ENCODE measurements at regions not wholly inside any gene's neighbourhood (a gene's known extent, or its start where the extent isn't known, plus 50 kb on each side); places are given as distances from the start of the nearest gene placed in this dataset.

DNA sequence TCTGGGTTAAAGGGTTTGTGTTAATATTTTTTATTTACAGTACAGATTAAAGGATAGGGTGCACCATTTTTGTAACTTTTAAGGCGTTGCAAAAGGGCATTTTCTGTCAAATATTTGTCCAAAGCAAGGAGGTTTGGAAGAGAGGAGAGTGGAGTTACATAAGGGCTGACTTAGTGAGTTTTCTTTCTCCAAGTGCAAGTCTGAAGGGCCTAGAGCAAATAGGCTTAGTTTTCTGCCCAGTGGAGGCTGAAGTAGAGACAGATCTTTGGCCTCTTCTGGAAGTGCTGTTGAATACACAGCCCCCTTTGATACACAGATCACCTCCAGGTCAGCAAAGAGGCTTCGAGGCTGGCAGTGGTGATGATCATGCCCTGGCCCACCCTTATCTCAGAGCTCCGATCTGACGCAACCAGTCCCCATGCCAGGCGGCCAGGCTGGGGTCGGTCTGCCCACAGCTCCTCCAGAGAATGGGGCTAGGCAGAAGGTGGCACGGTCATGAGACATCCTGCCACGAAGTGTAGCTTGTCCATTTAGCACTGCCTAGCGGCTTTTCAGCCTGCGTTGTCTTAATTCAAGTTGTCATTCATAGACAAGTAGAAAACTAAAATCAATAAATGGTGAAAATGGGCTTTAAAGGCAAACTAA is 79.5 kb upstream of the IRX3 start:
- H3K9me2 ChIP-seq (ENCODE audit: insufficient read depth) = 0 out of 2 replicates have a peak, but pooled peaks cover 2% of the 10 kb centered on the region
- no peak overlapping the region for H3K4me3 ChIP-seq
- H3F3A ChIP-seq (replicated peaks; ENCODE audit: low read depth) = no peaks in the 10 kb centered on the region
- H3K27ac Mint-ChIP-seq = no peak overlapping the region
- no peaks in the 10 kb centered on the region for H3K79me2 ChIP-seq (replicated peaks; ENCODE audit: insufficient read depth)
- peaks cover 37% of the 10 kb centered on the region for H3K4me1 Mint-ChIP-seq
- no peak overlapping the region for H3K4me2 ChIP-seq
- TF ChIP-seq ZNF331 (CRISPR knock-in tag; IDR thresholded peaks at IDR 0.05; ENCODE audit: low read depth) (no peak), STAT1 (IDR thresholded peaks at IDR 0.05; ENCODE audit: unreplicated experiment) (no peak), JUNB (IDR thresholded peaks at IDR 0.05; ENCODE audit: unreplicated experiment) (no peak), ETS1 (IDR thresholded peaks at IDR 0.05) (no peak), ZNF462 (CRISPR knock-in tag; IDR thresholded peaks at IDR 0.05) (no peak), REST (IDR thresholded peaks at IDR 0.05; ENCODE audit: unreplicated experiment) (no peak), EZH2phosphoT487 (IDR thresholded peaks at IDR 0.05; ENCODE audit: unreplicated experiment) (no peak), POLR2AphosphoS5 (IDR thresholded peaks at IDR 0.05; ENCODE audit: low read depth) (no peak), CREB1 (CRISPR knock-in tag; IDR thresholded peaks at IDR 0.05; ENCODE audit: low read depth) (no peak), NANOG (IDR thresholded peaks at IDR 0.05; ENCODE audit: borderline replicate concordance) (no peak), ZNF114 (CRISPR knock-in tag; IDR thresholded peaks at IDR 0.05) (no peak), EZH2 (IDR thresholded peaks at IDR 0.05; ENCODE audit: low read depth, unreplicated experiment) (no peak)
- TF ChIP-seq, protein P1, sequence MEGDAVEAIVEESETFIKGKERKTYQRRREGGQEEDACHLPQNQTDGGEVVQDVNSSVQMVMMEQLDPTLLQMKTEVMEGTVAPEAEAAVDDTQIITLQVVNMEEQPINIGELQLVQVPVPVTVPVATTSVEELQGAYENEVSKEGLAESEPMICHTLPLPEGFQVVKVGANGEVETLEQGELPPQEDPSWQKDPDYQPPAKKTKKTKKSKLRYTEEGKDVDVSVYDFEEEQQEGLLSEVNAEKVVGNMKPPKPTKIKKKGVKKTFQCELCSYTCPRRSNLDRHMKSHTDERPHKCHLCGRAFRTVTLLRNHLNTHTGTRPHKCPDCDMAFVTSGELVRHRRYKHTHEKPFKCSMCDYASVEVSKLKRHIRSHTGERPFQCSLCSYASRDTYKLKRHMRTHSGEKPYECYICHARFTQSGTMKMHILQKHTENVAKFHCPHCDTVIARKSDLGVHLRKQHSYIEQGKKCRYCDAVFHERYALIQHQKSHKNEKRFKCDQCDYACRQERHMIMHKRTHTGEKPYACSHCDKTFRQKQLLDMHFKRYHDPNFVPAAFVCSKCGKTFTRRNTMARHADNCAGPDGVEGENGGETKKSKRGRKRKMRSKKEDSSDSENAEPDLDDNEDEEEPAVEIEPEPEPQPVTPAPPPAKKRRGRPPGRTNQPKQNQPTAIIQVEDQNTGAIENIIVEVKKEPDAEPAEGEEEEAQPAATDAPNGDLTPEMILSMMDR (conservative IDR thresholded peaks at IDR 0.05; ENCODE audit: low read depth in 2 of 2) = no peak
- H3K4me1 ChIP-seq (ENCODE audit: insufficient read depth) = peaks cover 25% of the 10 kb centered on the region
- H3K9me3 Mint-ChIP-seq = no peaks in the 10 kb centered on the region
- peaks cover 14% of the 10 kb centered on the region for H3K27me3 Mint-ChIP-seq (ENCODE audit: insufficient read depth, low read depth, poor library complexity)
- no peak for ATAC-seq
- no peaks in the 10 kb centered on the region for H4K20me1 ChIP-seq (replicated peaks; ENCODE audit: insufficient read depth)
- H3K27ac ChIP-seq (ENCODE audit: low read depth) = no peak overlapping the region
- H2AFZ ChIP-seq = no peak overlapping the region
- H3K27me3 ChIP-seq (ENCODE audit: insufficient read depth) = no peaks in the 10 kb centered on the region
- H3K36me3 ChIP-seq (ENCODE audit: insufficient read depth) = no peaks in the 10 kb centered on the region
- no peak overlapping the region for H3K4me3 Mint-ChIP-seq
- DNase-seq (ENCODE audit: low spot score) = no peak
- H3K36me3 Mint-ChIP-seq (ENCODE audit: low read depth) = no peaks in the 10 kb centered on the region
